ENCODE measurements at regions not wholly inside any gene's neighbourhood (a gene's known extent, or its start where the extent isn't known, plus 50 kb on each side); places are given as distances from the start of the nearest gene placed in this dataset.
"Not testable (repeated sequence)": the region's sequence is repeated elsewhere in the genome, so short reads cannot be mapped to it uniquely, and the experiment has no call there.

DNA sequence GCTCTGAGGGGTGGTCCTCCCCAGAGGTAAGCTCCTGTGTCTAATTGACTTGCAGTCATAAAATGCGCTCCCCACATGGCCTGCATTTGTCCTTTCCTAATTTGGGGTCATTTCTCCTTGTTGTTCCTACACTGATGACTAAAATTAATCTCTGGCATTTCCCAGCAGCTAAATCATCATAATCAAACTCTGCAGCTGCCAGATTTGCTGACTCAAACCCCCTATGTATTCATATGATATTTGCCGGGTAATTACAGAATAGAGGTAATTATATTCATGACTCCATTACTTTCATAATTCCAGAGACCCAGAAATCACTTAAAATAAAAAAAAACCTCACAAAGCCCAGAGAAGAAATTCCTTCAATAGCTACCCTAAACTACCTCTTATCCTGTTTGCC, 331.4 kb upstream of the KLHL29 start:
- no peak for DNase-seq

GRCh38 chr2:23055251-23055650, 329.7 kb upstream of the KLHL29 start:
- DNase-seq = no peak

DNA sequence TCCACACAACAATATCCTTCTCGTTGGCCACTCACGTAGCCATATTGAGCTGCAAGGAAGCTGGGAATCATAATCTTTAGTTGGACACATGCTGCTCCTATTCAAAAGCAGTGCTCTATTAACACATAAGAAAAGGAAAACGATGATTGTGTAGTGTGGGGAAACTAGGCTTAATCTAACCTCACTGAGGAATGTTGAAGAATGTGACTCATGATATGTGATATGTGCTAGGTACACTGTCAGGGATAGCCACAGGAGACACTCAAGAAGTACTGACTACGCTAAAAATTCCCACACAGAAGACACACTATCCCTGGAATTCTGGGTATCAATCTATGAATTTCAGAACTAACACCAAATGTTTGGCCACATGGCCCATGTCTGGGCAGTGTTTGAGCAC, 328.1 kb upstream of the KLHL29 start:
- not testable (repeated sequence) for DNase-seq

GRCh38 chr2:23058435-23058834, 326.5 kb upstream of the KLHL29 start:
- no peak for DNase-seq

- no peak for DNase-seq
Observed at GRCh38 chr2:23065210-23065609, 319.8 kb upstream of the KLHL29 start.

DNA sequence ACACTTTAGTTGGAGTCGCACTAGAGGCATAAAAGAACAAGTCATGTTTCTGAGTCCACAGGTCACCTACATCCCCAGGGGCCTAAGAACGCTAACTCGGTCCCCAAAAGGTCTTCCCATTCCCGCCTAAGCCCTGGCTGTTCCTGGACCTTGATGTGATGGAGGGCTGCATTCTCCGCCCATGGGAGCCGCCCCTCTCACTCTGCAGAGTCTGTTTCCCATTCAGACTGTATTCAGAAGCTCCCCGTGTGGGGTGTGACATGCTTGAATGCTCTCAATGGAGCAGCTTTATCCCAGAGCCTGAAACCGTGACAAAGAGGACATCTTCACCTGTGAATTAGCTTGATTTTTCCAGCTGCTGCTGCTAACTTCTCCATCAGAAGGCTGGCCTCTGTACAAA, 319.0 kb upstream of the KLHL29 start:
- no peak for DNase-seq

GRCh38 chr2:23066686-23067085, 318.3 kb upstream of the KLHL29 start:
- no peak for DNase-seq

DNA sequence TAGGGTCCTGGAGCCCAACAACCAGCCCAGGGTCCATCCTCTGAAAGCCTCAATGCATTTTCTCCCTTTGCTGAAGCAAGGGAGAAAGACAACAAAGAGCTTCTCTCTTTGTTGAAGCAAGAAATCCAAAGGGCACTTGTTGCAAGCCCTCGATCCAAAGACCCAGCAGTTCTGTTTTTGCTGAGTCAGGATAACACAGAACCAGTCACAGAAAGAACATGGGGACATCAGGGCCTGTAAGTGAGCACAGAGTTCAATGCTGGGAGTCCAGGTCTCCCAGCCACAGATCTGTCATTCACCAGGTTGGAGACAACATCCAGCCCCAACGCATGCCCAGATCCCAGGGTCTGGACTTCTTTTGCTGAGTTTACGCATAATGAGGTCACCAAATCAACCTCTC, 315.8 kb upstream of the KLHL29 start:
- no peak for DNase-seq

- no peak for DNase-seq
Observed at GRCh38 chr2:23069923-23070322, 315.1 kb upstream of the KLHL29 start.

DNA sequence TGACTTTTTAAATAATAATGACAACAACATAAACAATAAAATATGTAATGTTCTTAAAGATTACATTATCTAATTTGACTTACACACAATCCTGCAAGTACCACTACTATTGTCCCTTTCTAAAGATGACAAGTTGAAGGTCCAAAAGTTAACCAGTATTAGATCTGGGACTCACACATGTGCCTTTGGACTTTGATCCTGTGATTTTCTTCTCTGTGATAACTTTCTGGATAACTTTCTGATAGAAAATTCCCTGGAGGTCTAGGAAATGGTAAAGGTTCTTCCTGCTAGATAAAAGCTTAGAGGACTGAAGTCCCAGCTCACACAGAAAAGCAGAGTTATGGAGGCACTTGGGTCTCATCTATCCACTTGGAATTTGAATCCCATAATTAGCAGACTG, 311.9 kb upstream of the KLHL29 start:
- no peak for DNase-seq

DNA sequence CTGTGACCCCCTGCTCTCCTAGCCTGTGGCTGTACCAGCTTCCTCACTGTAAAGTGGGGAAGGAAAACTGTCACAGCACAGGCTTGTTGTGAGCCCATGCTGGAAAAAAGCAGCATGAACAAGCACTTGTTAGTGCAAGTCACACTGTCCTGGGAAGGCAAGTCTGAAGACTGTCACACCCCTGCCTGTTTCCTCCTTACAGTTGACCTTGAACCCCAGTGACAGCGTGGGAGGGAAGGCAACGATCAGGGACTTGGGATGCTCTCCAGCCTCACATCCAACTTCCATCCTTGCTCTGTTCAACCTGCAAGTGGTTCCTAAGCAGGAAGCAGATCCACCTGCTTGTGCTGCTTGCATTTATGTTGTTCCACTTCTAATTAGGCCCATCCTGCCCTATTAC, 311.3 kb upstream of the KLHL29 start:
- DNase-seq = no peak

GRCh38 chr2:23077596-23077995, 307.4 kb upstream of the KLHL29 start:
- no peak for DNase-seq

DNA sequence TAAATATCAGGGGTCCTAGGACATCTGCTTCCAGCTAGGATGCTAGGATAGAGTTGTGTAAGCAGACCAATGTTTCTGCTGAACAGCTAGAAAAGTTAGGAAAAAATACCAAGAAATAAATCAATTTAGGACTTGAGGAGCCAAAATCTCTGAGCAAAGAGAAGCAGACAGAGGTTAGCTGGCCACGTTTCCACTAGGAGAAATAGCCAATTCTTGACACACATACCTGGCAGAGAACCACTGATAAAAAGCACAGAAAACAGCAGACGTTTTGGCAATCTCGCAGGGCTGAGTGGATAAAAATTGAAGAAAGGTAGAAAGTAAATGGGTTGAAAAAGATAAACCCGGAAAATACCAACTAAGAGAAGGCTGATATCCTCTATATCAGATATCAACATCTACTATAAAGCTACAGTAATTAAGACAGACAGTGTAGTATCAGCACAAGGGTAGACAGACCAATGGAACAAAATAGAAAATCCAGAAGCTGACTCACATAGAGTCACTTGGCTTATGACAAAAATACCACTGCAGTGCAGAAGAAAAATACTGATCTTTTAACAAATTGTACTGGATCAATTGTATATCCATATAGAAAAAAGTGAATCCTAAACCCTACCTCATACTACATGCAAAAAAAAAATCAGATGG, 306.1 kb upstream of the KLHL29 start:
- DNase-seq = no peak

DNA sequence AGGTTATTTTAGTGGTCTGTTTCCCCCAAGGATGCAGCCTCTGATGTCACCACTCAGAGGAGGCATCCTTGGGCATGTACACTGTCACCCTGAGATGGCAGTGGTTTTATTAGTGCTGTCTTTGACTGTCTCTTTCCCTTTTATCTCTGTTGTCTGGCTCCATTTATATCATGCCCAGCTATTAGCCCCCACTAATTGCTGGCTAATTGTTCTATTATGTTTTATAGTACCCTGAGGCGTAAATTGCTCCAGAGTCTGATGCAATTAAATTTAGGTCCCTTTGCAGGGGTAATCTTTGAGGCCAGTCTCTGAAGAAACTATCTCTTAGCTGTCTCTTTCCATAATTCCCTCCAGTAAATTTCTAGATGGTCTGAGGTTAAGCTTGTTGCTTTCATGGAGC, 301.0 kb upstream of the KLHL29 start:
- DNase-seq = no peak

DNA sequence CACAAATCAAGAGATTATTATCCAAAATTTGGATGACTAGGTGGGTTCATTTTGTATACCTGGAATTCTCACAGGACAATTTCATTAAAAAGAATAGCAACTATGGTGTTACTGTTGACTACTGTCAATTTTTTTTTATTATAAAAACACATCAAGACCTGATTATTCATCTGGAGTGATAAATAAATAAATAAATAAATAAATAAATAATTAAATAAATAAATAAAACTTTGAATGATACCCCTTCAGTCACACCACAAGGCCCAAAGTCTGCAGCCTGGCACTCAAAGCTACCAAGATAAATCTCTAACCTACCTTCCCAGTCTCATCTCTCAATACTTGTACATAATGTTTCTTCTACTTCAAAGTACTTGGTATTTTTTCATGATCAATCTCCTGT, 294.0 kb upstream of the KLHL29 start:
- no peak for DNase-seq

- no peak for DNase-seq
Observed at GRCh38 chr2:23091900-23092299, 293.1 kb upstream of the KLHL29 start.

- no peak for DNase-seq
Observed at GRCh38 chr2:23092831-23093230, 292.1 kb upstream of the KLHL29 start.

DNA sequence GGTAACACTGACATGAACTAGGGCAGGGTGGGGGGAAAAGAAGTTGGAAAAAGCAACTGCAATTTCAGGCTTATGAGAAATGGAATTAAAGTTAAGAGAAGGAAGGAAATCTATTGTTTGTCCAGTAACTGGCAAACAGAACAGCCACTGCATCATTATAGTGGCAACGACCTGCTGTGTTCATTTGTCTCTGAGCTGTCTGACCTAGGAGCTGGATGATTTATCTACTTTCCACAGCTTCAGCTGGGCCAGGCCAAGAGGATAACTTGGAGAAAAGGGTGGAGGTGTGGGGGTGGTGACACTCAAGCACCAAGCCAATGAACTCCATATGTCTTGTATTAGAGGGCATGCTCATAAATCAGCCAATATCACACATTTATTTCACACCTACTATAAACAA, 291.5 kb upstream of the KLHL29 start:
- no peak for DNase-seq

- DNase-seq = no peak
Observed at GRCh38 chr2:23096906-23097602, 287.9 kb upstream of the KLHL29 start.

GRCh38 chr2:23100406-23100805, 284.6 kb upstream of the KLHL29 start:
- DNase-seq = no peak

DNA sequence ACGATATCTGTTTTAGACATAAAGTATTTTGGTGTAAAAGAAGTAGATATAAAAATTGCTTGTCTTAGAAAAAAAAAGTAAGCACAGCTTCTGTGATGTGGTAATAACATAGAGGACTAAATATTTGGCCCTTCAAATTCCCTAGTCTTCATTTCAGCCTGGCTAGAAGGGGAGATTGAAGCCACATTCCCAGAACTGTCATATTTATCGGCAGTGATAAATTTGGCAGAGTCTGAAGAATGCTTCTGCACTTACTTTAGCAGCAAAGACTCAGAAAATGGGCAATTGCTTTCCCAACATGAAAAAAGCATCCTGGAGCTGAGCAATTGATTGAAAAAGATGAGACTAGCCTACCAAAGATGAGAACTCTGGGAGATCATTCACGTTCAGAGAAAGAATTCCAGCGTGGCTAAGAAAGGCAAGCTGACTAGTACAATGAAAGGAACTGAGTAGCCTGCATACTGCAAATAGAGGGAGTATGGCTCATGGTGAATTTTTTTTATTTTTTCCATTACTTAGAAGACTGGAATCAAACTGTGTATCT, 278.7 kb upstream of the KLHL29 start:
- DNase-seq = no peak

GRCh38 chr2:23107327-23107941, 277.5 kb upstream of the KLHL29 start:
- no peak for DNase-seq

DNA sequence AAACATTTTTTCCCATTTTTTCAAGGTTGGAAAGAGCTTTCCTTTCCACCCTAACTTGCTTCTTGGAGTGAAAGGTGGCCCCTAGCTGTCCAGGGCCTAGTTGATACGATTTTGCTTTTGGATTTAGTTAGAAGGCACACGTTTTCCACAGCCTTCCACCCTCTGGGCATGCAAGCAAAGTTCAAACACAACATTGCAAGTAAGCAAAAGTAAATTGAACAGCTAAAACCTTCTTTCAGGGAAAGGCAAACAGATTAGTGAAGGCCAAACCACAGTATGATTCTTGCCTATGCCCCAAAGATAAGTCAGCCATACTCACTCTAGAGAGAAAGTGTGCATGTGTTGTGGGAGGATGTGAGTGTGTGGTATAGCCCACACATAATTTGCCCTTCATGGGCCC, 273.7 kb upstream of the KLHL29 start:
- DNase-seq = no peak

GRCh38 chr2:23112517-23112916, 272.5 kb upstream of the KLHL29 start:
- no peak for DNase-seq
